ENCODE measurements at regions not wholly inside any gene's neighbourhood (a gene's known extent, or its start where the extent isn't known, plus 50 kb on each side); places are given as distances from the start of the nearest gene placed in this dataset.

- peak; percentile 67; the same call in 2 of the 3 replicates for ATAC-seq
- TF ChIP-seq ISL1 (CRISPR knock-in tag; IDR thresholded peaks at IDR 0.05): no peak
These were observed 57.8 kb upstream of the ZDHHC17 start for GRCh38 chr12:76706101-76706500.

DNA sequence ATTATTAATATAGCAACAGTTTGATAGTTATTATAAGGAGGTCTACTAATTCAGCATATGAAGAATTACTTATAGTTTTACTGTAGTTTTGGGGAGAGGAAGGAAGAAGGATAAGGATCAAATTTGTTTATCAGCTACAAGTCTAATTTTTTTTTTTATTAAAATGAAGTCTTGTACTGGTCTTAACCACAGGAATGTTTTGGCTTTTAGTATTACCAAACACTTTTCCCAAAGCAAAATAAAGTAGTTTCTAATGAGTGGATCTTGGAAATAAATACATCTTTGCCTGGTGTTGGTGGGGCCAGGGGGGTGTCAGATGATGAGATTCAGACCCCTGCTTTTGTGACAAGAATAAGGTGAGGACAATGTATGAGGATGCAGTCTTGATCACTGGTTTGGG is 57.2 kb upstream of the ZDHHC17 start:
- TF ChIP-seq ISL1 (CRISPR knock-in tag; IDR thresholded peaks at IDR 0.05) (no peak), GLIS3 (CRISPR knock-in tag; IDR thresholded peaks at IDR 0.05) (no peak), PPARA (CRISPR knock-in tag; IDR thresholded peaks at IDR 0.05; ENCODE audit: borderline replicate concordance) (no peak), ZFP30 (CRISPR knock-in tag; IDR thresholded peaks at IDR 0.05) (no peak), ARNTL (CRISPR knock-in tag; IDR thresholded peaks at IDR 0.05; ENCODE audit: borderline replicate concordance, low read depth) (no peak), SNAI2 (CRISPR knock-in tag; IDR thresholded peaks at IDR 0.05) (no peak), ZNF565 (CRISPR knock-in tag; conservative IDR thresholded peaks at IDR 0.05; ENCODE audit: low read depth) (no peak), POU6F1 (CRISPR knock-in tag; IDR thresholded peaks at IDR 0.05; ENCODE audit: borderline replicate concordance, low read depth) (no peak), ESRRG (CRISPR knock-in tag; IDR thresholded peaks at IDR 0.05) (no peak), ZNF8 (CRISPR knock-in tag; IDR thresholded peaks at IDR 0.05) (no peak), TOX (CRISPR knock-in tag; IDR thresholded peaks at IDR 0.05; ENCODE audit: borderline replicate concordance) (no peak), BACH2 (CRISPR knock-in tag; IDR thresholded peaks at IDR 0.05; ENCODE audit: borderline replicate concordance) (no peak), RARB (CRISPR knock-in tag; IDR thresholded peaks at IDR 0.05) (no peak), TCF4 (CRISPR knock-in tag; IDR thresholded peaks at IDR 0.05; ENCODE audit: borderline replicate concordance) (no peak), OSR1 (CRISPR knock-in tag; IDR thresholded peaks at IDR 0.05) (no peak)
- TF ChIP-seq, protein P1, sequence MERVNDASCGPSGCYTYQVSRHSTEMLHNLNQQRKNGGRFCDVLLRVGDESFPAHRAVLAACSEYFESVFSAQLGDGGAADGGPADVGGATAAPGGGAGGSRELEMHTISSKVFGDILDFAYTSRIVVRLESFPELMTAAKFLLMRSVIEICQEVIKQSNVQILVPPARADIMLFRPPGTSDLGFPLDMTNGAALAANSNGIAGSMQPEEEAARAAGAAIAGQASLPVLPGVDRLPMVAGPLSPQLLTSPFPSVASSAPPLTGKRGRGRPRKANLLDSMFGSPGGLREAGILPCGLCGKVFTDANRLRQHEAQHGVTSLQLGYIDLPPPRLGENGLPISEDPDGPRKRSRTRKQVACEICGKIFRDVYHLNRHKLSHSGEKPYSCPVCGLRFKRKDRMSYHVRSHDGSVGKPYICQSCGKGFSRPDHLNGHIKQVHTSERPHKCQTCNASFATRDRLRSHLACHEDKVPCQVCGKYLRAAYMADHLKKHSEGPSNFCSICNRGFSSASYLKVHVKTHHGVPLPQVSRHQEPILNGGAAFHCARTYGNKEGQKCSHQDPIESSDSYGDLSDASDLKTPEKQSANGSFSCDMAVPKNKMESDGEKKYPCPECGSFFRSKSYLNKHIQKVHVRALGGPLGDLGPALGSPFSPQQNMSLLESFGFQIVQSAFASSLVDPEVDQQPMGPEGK (CRISPR knock-in tag; IDR thresholded peaks at IDR 0.05; ENCODE audit: borderline replicate concordance): no peak
- no peak for ATAC-seq

DNA sequence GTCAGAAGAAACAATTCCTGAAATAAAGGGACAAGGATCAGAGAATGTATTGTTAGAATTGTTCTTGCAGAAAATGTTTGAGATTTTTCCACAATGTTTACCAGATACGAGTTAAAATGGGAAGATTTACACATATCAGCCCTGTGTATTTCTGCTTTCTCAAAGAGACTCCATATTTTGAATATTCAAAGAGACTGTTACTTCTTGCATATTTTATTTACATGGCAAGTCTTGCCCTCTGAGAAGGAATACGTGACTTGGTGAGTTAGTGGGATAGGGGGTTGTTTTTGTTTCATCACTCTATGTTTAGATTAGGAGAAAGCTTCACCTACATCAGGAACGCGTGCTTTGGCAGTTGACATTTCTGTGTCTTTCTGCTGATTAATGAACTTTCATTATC is 56.1 kb upstream of the ZDHHC17 start:
- no peak for TF ChIP-seq ZNF8 (CRISPR knock-in tag; IDR thresholded peaks at IDR 0.05)
- no peak for TF ChIP-seq ESRRG (CRISPR knock-in tag; IDR thresholded peaks at IDR 0.05)
- TF ChIP-seq ZFP30 (CRISPR knock-in tag; IDR thresholded peaks at IDR 0.05): no peak
- TF ChIP-seq ZNF565 (CRISPR knock-in tag; conservative IDR thresholded peaks at IDR 0.05; ENCODE audit: low read depth): no peak
- TF ChIP-seq ZC3H10 (CRISPR knock-in tag; IDR thresholded peaks at IDR 0.05): no peak
- TF ChIP-seq POU6F1 (CRISPR knock-in tag; IDR thresholded peaks at IDR 0.05; ENCODE audit: borderline replicate concordance, low read depth): no peak
- TF ChIP-seq, protein P2, sequence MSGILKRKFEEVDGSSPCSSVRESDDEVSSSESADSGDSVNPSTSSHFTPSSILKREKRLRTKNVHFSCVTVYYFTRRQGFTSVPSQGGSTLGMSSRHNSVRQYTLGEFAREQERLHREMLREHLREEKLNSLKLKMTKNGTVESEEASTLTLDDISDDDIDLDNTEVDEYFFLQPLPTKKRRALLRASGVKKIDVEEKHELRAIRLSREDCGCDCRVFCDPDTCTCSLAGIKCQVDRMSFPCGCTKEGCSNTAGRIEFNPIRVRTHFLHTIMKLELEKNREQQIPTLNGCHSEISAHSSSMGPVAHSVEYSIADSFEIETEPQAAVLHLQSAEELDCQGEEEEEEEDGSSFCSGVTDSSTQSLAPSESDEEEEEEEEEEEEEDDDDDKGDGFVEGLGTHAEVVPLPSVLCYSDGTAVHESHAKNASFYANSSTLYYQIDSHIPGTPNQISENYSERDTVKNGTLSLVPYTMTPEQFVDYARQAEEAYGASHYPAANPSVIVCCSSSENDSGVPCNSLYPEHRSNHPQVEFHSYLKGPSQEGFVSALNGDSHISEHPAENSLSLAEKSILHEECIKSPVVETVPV (CRISPR knock-in tag; IDR thresholded peaks at IDR 0.05): no peak
- TF ChIP-seq SNAI2 (CRISPR knock-in tag; IDR thresholded peaks at IDR 0.05): no peak
- TF ChIP-seq, protein P1 (CRISPR knock-in tag; IDR thresholded peaks at IDR 0.05; ENCODE audit: borderline replicate concordance): no peak
- no peak for TF ChIP-seq GLIS3 (CRISPR knock-in tag; IDR thresholded peaks at IDR 0.05)
- TF ChIP-seq ISL1 (CRISPR knock-in tag; IDR thresholded peaks at IDR 0.05): no peak
- no peak for TF ChIP-seq OSR1 (CRISPR knock-in tag; IDR thresholded peaks at IDR 0.05)
- no peak for TF ChIP-seq RARB (CRISPR knock-in tag; IDR thresholded peaks at IDR 0.05)
- TF ChIP-seq ZFP3 (CRISPR knock-in tag; IDR thresholded peaks at IDR 0.05): no peak
- no peak for TF ChIP-seq TCF4 (CRISPR knock-in tag; IDR thresholded peaks at IDR 0.05; ENCODE audit: borderline replicate concordance)
- TF ChIP-seq TOX (CRISPR knock-in tag; IDR thresholded peaks at IDR 0.05; ENCODE audit: borderline replicate concordance): no peak
- no peak for TF ChIP-seq TSHZ2 (CRISPR knock-in tag; IDR thresholded peaks at IDR 0.05)
- TF ChIP-seq BACH2 (CRISPR knock-in tag; IDR thresholded peaks at IDR 0.05; ENCODE audit: borderline replicate concordance): no peak
- no peak for TF ChIP-seq ARNTL (CRISPR knock-in tag; IDR thresholded peaks at IDR 0.05; ENCODE audit: borderline replicate concordance, low read depth)
- no peak for TF ChIP-seq ZNF70 (CRISPR knock-in tag; IDR thresholded peaks at IDR 0.05)
- no peak for ATAC-seq
